ENCODE measurements at regions not wholly inside any gene's neighbourhood (a gene's known extent, or its start where the extent isn't known, plus 50 kb on each side); places are given as distances from the start of the nearest gene placed in this dataset.

GRCh38 chr15:38665586-38666305 lies 101.1 kb upstream of the RASGRP1 start:
- no peak overlapping the region for H3K27ac Mint-ChIP-seq (ENCODE audit: unreplicated experiment)
- H3K4me1 Mint-ChIP-seq (ENCODE audit: unreplicated experiment), result no peaks in the 10 kb centered on the region
- peaks cover 59% of the 10 kb centered on the region for H3K27me3 Mint-ChIP-seq (ENCODE audit: unreplicated experiment)

GRCh38 chr15:38666865-38667510 lies 102.4 kb upstream of the RASGRP1 start:
- Mint-ChIP-seq H3K27me3 (ENCODE audit: unreplicated experiment) (peaks cover 68% of the 10 kb centered on the region), H3K27ac (ENCODE audit: unreplicated experiment) (no peak overlapping the region), H3K4me3 (ENCODE audit: unreplicated experiment) (no peak overlapping the region)

More at GRCh38 chr15:38665586-38666305, 101.1 kb upstream of the RASGRP1 start:
- Mint-ChIP-seq H3K9me3 (ENCODE audit: unreplicated experiment) (no peaks in the 10 kb centered on the region), H3K4me3 (ENCODE audit: unreplicated experiment) (no peak overlapping the region), H3K36me3 (ENCODE audit: unreplicated experiment) (no peaks in the 10 kb centered on the region)
- TF ChIP-seq CTCF (IDR thresholded peaks at IDR 0.05), result no peak
- DNase-seq (ENCODE audit: extremely low spot score, unreplicated experiment), result no peak

DNA sequence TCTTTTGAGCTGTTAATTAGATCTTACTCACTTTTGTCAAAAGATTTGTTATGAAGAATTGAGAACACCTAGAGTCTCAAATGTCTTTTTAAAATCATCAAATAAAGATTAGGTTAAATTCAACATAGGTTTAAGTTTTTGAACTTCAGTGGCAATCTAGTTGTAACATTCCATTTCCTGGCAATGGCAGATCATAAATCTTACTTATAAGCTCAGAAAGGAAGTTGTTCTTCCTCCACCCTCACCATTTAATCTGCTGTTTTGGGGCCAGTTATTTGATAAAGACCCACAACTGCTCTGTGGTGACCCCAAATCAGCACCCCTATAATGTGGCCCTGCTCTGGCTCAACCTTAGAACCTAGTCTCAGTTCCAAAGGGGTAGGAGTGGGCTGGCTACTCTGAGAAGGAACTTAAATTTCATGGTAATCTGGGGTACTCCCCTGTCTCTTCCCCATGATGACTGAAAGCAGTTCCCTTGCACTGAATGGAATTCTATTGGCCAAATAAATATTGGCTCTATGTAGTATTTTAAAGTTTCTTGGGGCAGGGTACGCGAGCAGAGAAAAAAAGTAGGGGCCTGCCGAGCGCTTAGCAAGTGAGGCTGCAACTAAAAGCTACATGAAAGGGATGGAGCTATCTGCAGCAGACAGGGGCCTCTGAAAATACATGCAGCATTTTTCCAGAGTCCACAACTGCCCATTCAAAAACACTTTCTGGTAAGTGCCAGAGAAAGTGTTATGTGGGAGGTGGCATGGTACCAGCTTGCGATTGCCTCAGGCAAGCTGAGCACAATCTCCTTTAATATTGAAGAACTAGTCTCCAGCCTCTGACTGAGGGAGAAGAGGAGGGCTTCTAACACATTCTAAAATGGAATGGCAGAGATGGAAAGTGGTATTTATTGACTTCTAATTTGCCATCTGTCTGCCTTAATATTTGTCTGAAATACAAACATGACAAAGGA lies 103.6 kb upstream of the RASGRP1 start:
- DNase-seq (ENCODE audit: extremely low spot score, unreplicated experiment), result no peak
- no peaks in the 10 kb centered on the region for H3K9me3 Mint-ChIP-seq (ENCODE audit: unreplicated experiment)
- TF ChIP-seq CTCF (IDR thresholded peaks at IDR 0.05), result no peak
- H3K27me3 Mint-ChIP-seq (ENCODE audit: unreplicated experiment), result peaks cover 63% of the 10 kb centered on the region
- no peak overlapping the region for H3K4me3 Mint-ChIP-seq (ENCODE audit: unreplicated experiment)
- no peaks in the 10 kb centered on the region for H3K36me3 Mint-ChIP-seq (ENCODE audit: unreplicated experiment)
- no peaks in the 10 kb centered on the region for H3K4me1 Mint-ChIP-seq (ENCODE audit: unreplicated experiment)
- no peak overlapping the region for H3K27ac Mint-ChIP-seq (ENCODE audit: unreplicated experiment)

More at GRCh38 chr15:38666865-38667510, 102.4 kb upstream of the RASGRP1 start:
- DNase-seq (ENCODE audit: extremely low spot score, unreplicated experiment), result no peak
- Mint-ChIP-seq H3K9me3 (ENCODE audit: unreplicated experiment) (no peaks in the 10 kb centered on the region), H3K4me1 (ENCODE audit: unreplicated experiment) (no peaks in the 10 kb centered on the region), H3K36me3 (ENCODE audit: unreplicated experiment) (no peaks in the 10 kb centered on the region)
- TF ChIP-seq CTCF (IDR thresholded peaks at IDR 0.05), result no peak

DNA sequence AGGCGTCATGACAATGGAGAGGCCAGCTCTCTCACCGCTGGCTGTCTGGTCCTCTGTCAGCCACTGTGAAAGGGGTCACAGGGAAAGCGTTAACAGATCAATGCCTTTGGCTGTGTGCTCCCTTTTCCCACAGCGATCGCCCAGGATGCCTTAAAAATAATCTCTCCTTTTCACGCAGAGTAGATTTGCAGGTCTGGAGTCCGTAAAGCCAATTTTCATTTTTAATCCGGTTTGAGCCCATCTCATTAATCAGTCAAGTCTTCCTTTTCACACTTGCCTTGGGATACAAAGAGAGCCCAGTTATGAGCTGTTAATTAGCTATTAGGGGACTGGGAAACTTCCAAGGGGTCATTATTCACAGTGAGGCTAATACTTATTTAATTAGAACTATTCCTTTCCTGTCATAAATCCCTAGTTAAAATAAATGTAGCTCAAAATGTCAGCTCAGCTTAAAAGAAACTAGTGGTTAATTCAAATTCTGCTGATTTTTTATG lies 104.3 kb upstream of the RASGRP1 start:
- H3K27me3 Mint-ChIP-seq (ENCODE audit: unreplicated experiment), result peaks cover 65% of the 10 kb centered on the region
- H3K9me3 Mint-ChIP-seq (ENCODE audit: unreplicated experiment), result no peaks in the 10 kb centered on the region
- no peaks in the 10 kb centered on the region for H3K4me1 Mint-ChIP-seq (ENCODE audit: unreplicated experiment)
- no peak overlapping the region for H3K4me3 Mint-ChIP-seq (ENCODE audit: unreplicated experiment)
- DNase-seq (ENCODE audit: extremely low spot score, unreplicated experiment), result no peak
- no peak for TF ChIP-seq CTCF (IDR thresholded peaks at IDR 0.05)
- H3K27ac Mint-ChIP-seq (ENCODE audit: unreplicated experiment), result no peak overlapping the region
- no peaks in the 10 kb centered on the region for H3K36me3 Mint-ChIP-seq (ENCODE audit: unreplicated experiment)

Data from osteocyte (in vitro differentiated cells).